OCI-LY3 (cell line): ENCODE measurements at regions not wholly inside any gene's neighbourhood (a gene's known extent, or its start where the extent isn't known, plus 50 kb on each side); places are given as distances from the start of the nearest gene placed in this dataset.

ENCODE experiments used
- CTCF ChIP-seq: fragments of 200-600, 300-600 bp; sonication (generic); IDR thresholded peaks from 2 replicates; pipeline ENCODE4 v1.5.1; 2014; ENCODE audit warnings: antibody characterized with exemption, low read length, low read depth
- EZH2phosphoT487 ChIP-seq: fragments of 200-600 bp; shearing (Covaris generic); IDR thresholded peaks from 2 replicates; pipeline ENCODE4 v1.6.1; 2018; ENCODE audit warnings: antibody characterized with exemption, mixed run types, low read depth

GRCh38 chr4:116486401-116486800, 599.0 kb downstream of the TRAM1L1 start:
- TF ChIP-seq CTCF (no peak), EZH2phosphoT487 (no peak)
